Gastrocnemius medialis (tissue), 4 donors: ENCODE measurements at regions not wholly inside any gene's neighbourhood (a gene's known extent, or its start where the extent isn't known, plus 50 kb on each side); places are given as distances from the start of the nearest gene placed in this dataset.
"Not testable (repeated sequence)": the region's sequence is repeated elsewhere in the genome, so short reads cannot be mapped to it uniquely, and the experiment has no call there.

Experiments
- ATAC-seq, 2 donors: fragments of 150-250 bp; one replicate each; pipeline ENCODE4 v1.9.1; 2016
- DNase-seq, 2 donors: peaks; one replicate each; pipeline ENCODE4 v3.0.0-alpha.2; 2019
- H3K27ac ChIP-seq, 4 donors: fragments of 200-600 bp; sonication (generic); 1 replicate in 1 of 4; 2 replicates in 3 of 4; pipeline ENCODE4 v1.5.1; 2016 to 2018; ENCODE audit warnings: mild to moderate bottlenecking in 2 of 4, moderate library complexity in 1 of 4
- H3K27me3 ChIP-seq, 3 donors: fragments of 200-600 bp; sonication (generic) in 2 of 3; 1 replicate in 1 of 3; 2 replicates in 2 of 3; pipeline versions ENCODE4 v1.5.1 to v1.6.0; 2016 to 2019; ENCODE audit warnings: mild to moderate bottlenecking in 1 of 3, moderate library complexity in 1 of 3
- H3K36me3 ChIP-seq, 2 donors: fragments of 200-600 bp; sonication (generic) in 1 of 2; one replicate each; pipeline ENCODE4 v1.5.1; 2017 to 2018
- H3K4me1 ChIP-seq, 2 donors: fragments of 200-600 bp; sonication (generic) in 1 of 2; one replicate each; pipeline ENCODE4 v1.5.1; 2016 to 2017; ENCODE audit warnings: mild to moderate bottlenecking in 2 of 2
- H3K4me3 ChIP-seq, 4 donors: fragments of 200-600 bp; sonication (generic) in 3 of 4; 1 replicate in 1 of 4; 2 replicates in 3 of 4; pipeline ENCODE4 v1.5.1; 2016 to 2019; ENCODE audit warnings: mild to moderate bottlenecking in 2 of 4
- H3K9me3 ChIP-seq, 3 donors: fragments of 200-600 bp; sonication (generic) in 2 of 3; 1 replicate in 1 of 3; 2 replicates in 2 of 3; pipeline ENCODE4 v1.5.1; 2016 to 2019
- POLR2A ChIP-seq, 2 donors: fragments of 450-650 bp; IDR thresholded peaks; one replicate each; pipeline ENCODE4 v1.6.1; 2017; ENCODE audit warnings: antibody characterized with exemption in 2 of 2, mild to moderate bottlenecking in 2 of 2, moderate library complexity in 2 of 2
- in situ Hi-C, 4 donors: fragments of 200-750 bp; cut with MboI; loops; one replicate each; pipeline versions ENCODE4 v1.15.0 to v1.8.0; 2017; ENCODE audit warnings: low sequenced_read_pairs in 4 of 4
- intact Hi-C: fragments of 100-400 bp; cut with DNase I; formaldehyde crosslinking; loops from one replicate; pipeline ENCODE4 v1.15.1; 2023; ENCODE audit warnings: low total_unique reads
- TF ChIP-seq, protein P1 (sequence below), 5 experiments: fragments of 450-650 bp in 3 of 5; fragments of 200-600 bp in 2 of 5; sonication (generic) in 2 of 5; IDR thresholded peaks in 4 of 5; conservative IDR thresholded peaks in 1 of 5; 1 replicate in 4 of 5; 2 replicates in 1 of 5; pipeline ENCODE4 v1.5.1; 2016 to 2019; ENCODE audit warnings: antibody characterized with exemption in 5 of 5, mild to moderate bottlenecking in 3 of 5, moderate library complexity in 3 of 5

GRCh38 chr5:1594357-1595106, 70.8 kb upstream of the LPCAT1 start:
- Histone ChIP-seq H3K4me1 (no peaks in the 10 kb centered on the region), H3K27ac (peak overlapping the region in 2 of 4 donors; percentile 27 to 48), H3K4me3 (peak overlapping the region; percentile 38 to 56 (median 53)), H3K36me3 (no peaks in the 10 kb centered on the region), H3K9me3 (no peaks in the 10 kb centered on the region), H3K27me3 (no peaks in the 10 kb centered on the region)
- DNase-seq, result peak; percentile 2 to 36
- ATAC-seq, result peak; percentile 50 to 60
- in situ Hi-C loops (no loop called here), intact Hi-C loops (loop anchor here (5.0 kb wide), 1 partner anchor 1122 kb away; no protein-coding TSS in a partner anchor)
- TF ChIP-seq, protein P1, sequence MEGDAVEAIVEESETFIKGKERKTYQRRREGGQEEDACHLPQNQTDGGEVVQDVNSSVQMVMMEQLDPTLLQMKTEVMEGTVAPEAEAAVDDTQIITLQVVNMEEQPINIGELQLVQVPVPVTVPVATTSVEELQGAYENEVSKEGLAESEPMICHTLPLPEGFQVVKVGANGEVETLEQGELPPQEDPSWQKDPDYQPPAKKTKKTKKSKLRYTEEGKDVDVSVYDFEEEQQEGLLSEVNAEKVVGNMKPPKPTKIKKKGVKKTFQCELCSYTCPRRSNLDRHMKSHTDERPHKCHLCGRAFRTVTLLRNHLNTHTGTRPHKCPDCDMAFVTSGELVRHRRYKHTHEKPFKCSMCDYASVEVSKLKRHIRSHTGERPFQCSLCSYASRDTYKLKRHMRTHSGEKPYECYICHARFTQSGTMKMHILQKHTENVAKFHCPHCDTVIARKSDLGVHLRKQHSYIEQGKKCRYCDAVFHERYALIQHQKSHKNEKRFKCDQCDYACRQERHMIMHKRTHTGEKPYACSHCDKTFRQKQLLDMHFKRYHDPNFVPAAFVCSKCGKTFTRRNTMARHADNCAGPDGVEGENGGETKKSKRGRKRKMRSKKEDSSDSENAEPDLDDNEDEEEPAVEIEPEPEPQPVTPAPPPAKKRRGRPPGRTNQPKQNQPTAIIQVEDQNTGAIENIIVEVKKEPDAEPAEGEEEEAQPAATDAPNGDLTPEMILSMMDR (IDR thresholded peaks at IDR 0.05 in 4 of 5, conservative IDR thresholded peaks at IDR 0.05 in 1 of 5), result peak in 2 of 5 experiments; percentile 19 to 37
- no peak for TF ChIP-seq POLR2A (IDR thresholded peaks at IDR 0.05)

DNA sequence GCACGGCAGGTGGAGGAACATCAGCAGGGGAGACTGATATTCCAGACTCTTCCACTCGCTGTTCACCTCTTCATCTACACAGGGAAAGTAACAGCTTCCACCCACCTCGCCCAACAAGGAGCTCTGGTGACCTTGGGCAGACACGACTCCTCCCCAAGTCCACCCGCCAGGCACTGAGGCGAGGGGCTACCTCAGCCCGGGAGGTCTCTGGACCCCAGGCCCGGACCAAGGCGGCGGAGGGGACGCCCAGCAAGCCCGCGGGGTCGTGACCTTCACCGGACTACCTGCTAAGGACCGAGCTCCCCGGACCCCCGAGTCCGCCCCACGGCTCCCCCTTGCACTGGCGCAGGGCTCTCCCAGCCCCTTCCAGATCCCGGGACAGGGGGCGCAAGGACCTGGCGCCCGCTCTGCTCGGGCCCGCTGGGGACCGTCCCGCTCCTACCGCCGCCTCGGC, 70.2 kb upstream of the LPCAT1 start:
- peak overlapping the region; percentile 38 to 56 (median 53) for H3K4me3 ChIP-seq
- H3K4me1 ChIP-seq, result no peaks in the 10 kb centered on the region
- intact Hi-C loops, result loop anchor here (5.0 kb wide), 1 partner anchor 1122 kb away; no protein-coding TSS in a partner anchor
- ATAC-seq (no peak), DNase-seq (no peak)
- peak overlapping the region in 2 of 4 donors; percentile 27 to 48 for H3K27ac ChIP-seq
- no peaks in the 10 kb centered on the region for H3K27me3 ChIP-seq
- TF ChIP-seq, protein P1 (IDR thresholded peaks at IDR 0.05 in 4 of 5, conservative IDR thresholded peaks at IDR 0.05 in 1 of 5), result no peak
- no peak for TF ChIP-seq POLR2A (IDR thresholded peaks at IDR 0.05)
- in situ Hi-C loops, result no loop called here
- no peaks in the 10 kb centered on the region for H3K36me3 ChIP-seq
- no peaks in the 10 kb centered on the region for H3K9me3 ChIP-seq

- in situ Hi-C loops, H3K36me3 ChIP-seq, ATAC-seq, H3K4me1 ChIP-seq, H3K4me3 ChIP-seq, H3K27me3 ChIP-seq, H3K27ac ChIP-seq, H3K9me3 ChIP-seq, DNase-seq, intact Hi-C loops: not testable (repeated sequence)
These were observed 64.4 kb upstream of the LPCAT1 start for GRCh38 chr5:1588071-1588694.

DNA sequence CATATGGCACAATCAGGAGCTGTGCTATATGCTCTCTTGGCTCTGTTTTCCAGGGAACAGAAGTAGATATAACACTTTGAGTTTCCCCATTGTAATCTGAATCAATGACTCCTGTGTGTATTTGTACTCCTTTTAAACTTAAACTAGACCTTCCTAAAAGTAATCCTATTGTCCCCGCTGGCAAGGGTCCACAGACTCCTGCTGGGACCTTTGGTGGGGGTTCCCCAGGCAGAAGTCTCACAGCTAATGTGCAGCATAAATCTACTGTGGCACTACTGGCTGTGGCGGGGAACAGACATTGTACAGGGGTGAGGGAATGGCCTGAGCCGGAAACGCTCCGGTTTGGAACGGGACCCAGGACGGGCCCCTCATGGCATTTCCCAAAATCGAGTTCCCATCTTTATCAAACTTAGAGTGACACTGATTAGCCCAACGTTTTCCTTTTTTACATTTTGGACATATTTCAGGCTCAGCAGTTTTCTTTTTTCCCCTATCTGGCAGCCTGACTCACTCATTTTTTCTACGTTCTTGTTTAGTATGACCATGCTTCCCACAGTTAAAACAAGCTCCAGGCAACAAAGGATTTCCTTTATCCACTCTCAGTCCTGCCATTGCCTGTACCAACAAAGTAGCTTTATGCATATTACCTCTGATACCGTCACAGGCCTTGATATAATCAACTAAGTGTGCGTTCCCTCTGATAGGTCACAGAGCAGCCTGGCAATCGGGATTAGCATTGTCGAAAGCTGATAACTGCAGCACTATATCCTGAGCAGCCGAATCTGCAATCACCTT, 59.5 kb upstream of the LPCAT1 start:
- not testable (repeated sequence) for H3K36me3 ChIP-seq

DNA sequence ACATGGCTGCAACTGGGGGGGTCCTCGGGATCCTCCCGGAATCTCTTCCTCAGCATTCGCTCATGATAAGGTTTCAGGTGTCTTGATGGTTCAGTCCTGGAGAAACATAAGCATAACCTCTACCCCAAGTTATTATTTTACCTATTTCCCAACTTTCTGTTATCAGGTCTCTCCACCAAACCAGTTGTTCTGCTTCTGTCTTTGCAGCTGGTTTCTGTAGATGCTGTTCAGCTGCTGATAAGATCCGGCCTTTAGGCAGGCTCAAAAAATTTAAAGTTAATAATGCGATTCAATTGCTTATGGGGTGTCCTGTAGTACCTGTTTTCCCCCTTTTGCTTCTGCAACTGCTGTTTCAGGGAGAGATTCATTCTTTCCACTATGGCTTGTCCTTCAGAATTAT, 55.6 kb upstream of the LPCAT1 start:
- in situ Hi-C loops, H3K36me3 ChIP-seq, H3K27me3 ChIP-seq, DNase-seq, H3K4me1 ChIP-seq, intact Hi-C loops, H3K27ac ChIP-seq, H3K4me3 ChIP-seq, H3K9me3 ChIP-seq, ATAC-seq: not testable (repeated sequence)

More for the DNA sequence above, 59.5 kb upstream of the LPCAT1 start:
- ATAC-seq, intact Hi-C loops, H3K4me3 ChIP-seq, H3K4me1 ChIP-seq, in situ Hi-C loops, H3K27me3 ChIP-seq, H3K9me3 ChIP-seq, H3K27ac ChIP-seq, DNase-seq: not testable (repeated sequence)

DNA sequence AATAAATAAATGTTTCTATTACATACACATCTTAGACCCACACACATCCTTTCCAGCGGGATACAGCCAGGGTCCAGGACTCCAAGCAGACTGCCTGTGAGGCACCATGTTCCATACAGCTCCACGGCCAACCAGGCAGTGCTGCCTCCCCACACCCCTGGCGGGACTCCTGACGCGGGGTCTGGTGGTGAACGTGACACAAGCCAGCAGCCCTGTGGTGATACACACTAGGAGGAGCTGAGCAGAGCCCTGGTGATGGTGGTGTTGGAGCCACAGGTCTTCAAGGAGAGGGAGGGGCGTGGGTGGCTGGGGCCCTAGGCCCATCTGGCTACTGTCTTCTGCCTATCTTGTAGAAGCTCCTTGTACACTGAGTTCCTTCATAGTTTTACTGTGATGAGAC, 53.1 kb upstream of the LPCAT1 start:
- H3K36me3 ChIP-seq, result not testable (repeated sequence)

GRCh38 chr5:1575991-1576714, 52.4 kb upstream of the LPCAT1 start:
- H3K4me3 ChIP-seq, ATAC-seq, in situ Hi-C loops, H3K9me3 ChIP-seq, H3K36me3 ChIP-seq, H3K27ac ChIP-seq, DNase-seq, intact Hi-C loops, H3K4me1 ChIP-seq, H3K27me3 ChIP-seq: not testable (repeated sequence)

More for the DNA sequence above, 53.1 kb upstream of the LPCAT1 start:
- H3K27me3 ChIP-seq, H3K4me3 ChIP-seq, intact Hi-C loops, H3K4me1 ChIP-seq, DNase-seq, ATAC-seq, H3K27ac ChIP-seq, in situ Hi-C loops, H3K9me3 ChIP-seq: not testable (repeated sequence)

DNA sequence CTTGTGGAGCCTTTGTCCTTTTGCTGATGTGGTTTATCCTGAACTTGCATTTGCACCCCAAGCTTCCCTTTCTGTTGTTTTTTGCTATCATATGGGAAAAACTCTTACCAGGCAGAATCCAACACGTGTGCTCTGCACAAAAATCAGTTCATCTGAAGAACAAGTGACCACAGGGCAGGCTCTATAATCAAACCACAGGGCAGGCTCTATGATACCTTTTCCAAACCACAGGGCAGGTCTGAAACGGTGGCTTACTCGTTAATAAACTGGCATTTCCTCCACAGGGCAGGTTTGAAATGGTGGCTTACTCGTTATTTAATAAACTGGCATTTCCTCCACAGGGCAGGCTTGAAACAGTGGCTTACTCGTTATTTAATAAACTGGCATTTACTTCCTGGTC, 51.7 kb upstream of the LPCAT1 start:
- intact Hi-C loops, H3K36me3 ChIP-seq: not testable (repeated sequence)

GRCh38 chr5:1574023-1574318, 50.2 kb upstream of the LPCAT1 start:
- H3K4me3 ChIP-seq, DNase-seq, H3K36me3 ChIP-seq, H3K4me1 ChIP-seq, H3K27ac ChIP-seq, ATAC-seq, H3K27me3 ChIP-seq, intact Hi-C loops, in situ Hi-C loops, H3K9me3 ChIP-seq: not testable (repeated sequence)

More for the DNA sequence above, 51.7 kb upstream of the LPCAT1 start:
- ATAC-seq, DNase-seq, H3K9me3 ChIP-seq, H3K27ac ChIP-seq, H3K4me3 ChIP-seq, H3K27me3 ChIP-seq, H3K4me1 ChIP-seq, in situ Hi-C loops: not testable (repeated sequence)
